ENCODE measurements at regions not wholly inside any gene's neighbourhood (a gene's known extent, or its start where the extent isn't known, plus 50 kb on each side); places are given as distances from the start of the nearest gene placed in this dataset.

DNA sequence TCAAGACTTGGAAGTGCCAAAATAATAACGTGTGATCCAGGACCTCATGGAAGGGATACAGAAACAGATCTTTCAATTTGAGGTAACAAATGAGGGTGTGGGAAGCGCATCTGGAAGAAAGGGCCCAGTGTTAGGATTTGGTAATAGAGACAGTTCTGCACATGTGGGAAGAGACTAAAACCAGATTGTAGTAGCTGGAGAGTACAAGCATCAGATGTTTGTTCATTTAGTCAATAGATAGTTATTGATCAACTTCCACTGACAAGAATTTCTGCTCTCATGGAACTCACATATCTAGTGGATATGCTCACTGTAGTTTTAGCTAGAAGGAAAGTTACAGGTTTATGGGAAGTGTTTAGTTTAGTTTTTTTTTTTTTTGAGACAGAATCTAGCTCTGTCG is 153.6 kb downstream of the TLR5 start:
- no peak for FAIRE-seq
- no peaks in the 10 kb centered on the region for H3K9me3 ChIP-seq (replicated peaks; ENCODE audit: control insufficient read depth, insufficient read depth, low read depth, low read length)
- WGBS (ENCODE audit: insufficient coverage, low coverage, missing lambda C conversion rate): 0% methylated on average over 3 of the region's 3 CpGs
- no peaks in the 10 kb centered on the region for H3K4me1 ChIP-seq (replicated peaks in 1 of 2; ENCODE audit: control insufficient read depth in 2 of 2, insufficient read depth in 2 of 2, low read length in 2 of 2)
- H3K4me2 ChIP-seq (ENCODE audit: insufficient read depth, low read length): no peak overlapping the region
- no peak overlapping the region for H2AFZ ChIP-seq (ENCODE audit: low read depth, low read length)
- no peaks in the 10 kb centered on the region for H3K9me1 ChIP-seq (ENCODE audit: control insufficient read depth, insufficient read depth, low read length)
- no peak for ATAC-seq
- no peak for DNase-seq (ENCODE audit: extremely low read depth in 1 of 4, low spot score in 3 of 4)
- no peaks in the 10 kb centered on the region for H3K36me3 ChIP-seq (ENCODE audit: control insufficient read depth, insufficient read depth, low read length)
- no peaks in the 10 kb centered on the region for H3K27me3 ChIP-seq (ENCODE audit: control insufficient read depth in 2 of 2, insufficient read depth in 2 of 2, low read length in 2 of 2)
- no peak overlapping the region for H3K4me3 ChIP-seq
- TF ChIP-seq POLR3A (IDR thresholded peaks at IDR 0.05; ENCODE audit: borderline replicate concordance, extremely low read depth, insufficient read depth, insufficient read length) (no peak), ZFP36 (IDR thresholded peaks at IDR 0.05; ENCODE audit: low read depth, low read length, partially characterized antibody) (no peak), ZNF140 (CRISPR knock-in tag; IDR thresholded peaks at IDR 0.05) (no peak), GATA2 (CRISPR knock-in tag; IDR thresholded peaks at IDR 0.05) (no peak)
- no peak overlapping the region for H3K9ac ChIP-seq (ENCODE audit: insufficient read depth in 1 of 2, low read depth in 2 of 2, low read length in 2 of 2)
- no TSS peak for BruUV-seq (replicated peaks)
- no peaks in the 10 kb centered on the region for H3K79me2 ChIP-seq (ENCODE audit: control insufficient read depth, insufficient read depth, low read length)
- H3K27ac ChIP-seq (ENCODE audit: extremely low read depth, low read depth, low read length): no peak overlapping the region
- CTCF ChIA-PET (ENCODE audit: low intra/inter-chr PET ratio): no interaction called here
- H4K20me1 ChIP-seq (replicated peaks; ENCODE audit: control insufficient read depth, insufficient read depth, low read length): no peaks in the 10 kb centered on the region
- in situ Hi-C loops (cut with MboI) (no loop called here), intact Hi-C loops (cut with micrococcal nuclease) (no loop called here)
- POLR2A ChIA-PET: interaction anchor here (0.6 to 1.1 kb wide), 3 partner anchors 14 to 786 kb away, joined by 3 to 4 read pairs (median 3); no protein-coding TSS in a partner anchor

DNA sequence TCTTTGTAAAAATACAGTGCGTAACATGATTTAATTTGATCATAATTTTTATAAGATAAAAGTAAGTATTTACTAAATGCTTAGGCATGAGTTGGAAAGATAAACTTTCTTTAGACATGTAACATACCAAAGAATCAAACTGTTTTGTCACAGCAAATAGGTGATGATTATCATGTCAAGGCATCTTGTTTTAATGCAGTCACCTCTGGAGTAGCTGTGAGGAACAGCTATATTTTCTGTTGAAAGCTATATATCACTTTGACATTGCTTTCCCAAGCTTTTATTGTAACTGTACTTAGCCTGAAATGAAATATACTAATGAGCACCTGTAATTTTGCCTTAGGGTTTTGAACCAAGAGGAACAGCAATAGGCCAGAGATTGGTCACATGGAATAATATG is 151.9 kb downstream of the TLR5 start:
- in situ Hi-C loops (cut with MboI) (no loop called here), intact Hi-C loops (cut with micrococcal nuclease) (no loop called here)
- DNase-seq (ENCODE audit: extremely low read depth in 1 of 4, low spot score in 3 of 4): no peak
- H3K4me3 ChIP-seq: no peak overlapping the region
- no peaks in the 10 kb centered on the region for H3K4me1 ChIP-seq (replicated peaks in 1 of 2; ENCODE audit: control insufficient read depth in 2 of 2, insufficient read depth in 2 of 2, low read length in 2 of 2)
- H3K4me2 ChIP-seq (ENCODE audit: insufficient read depth, low read length): no peak overlapping the region
- no peaks in the 10 kb centered on the region for H3K9me3 ChIP-seq (replicated peaks; ENCODE audit: control insufficient read depth, insufficient read depth, low read depth, low read length)
- whole genome bisulfite sequencing (ENCODE audit: insufficient coverage, low coverage, missing lambda C conversion rate): 11% methylated on average over 1 of the region's 1 CpG
- POLR2A ChIA-PET: no interaction called here
- H3K79me2 ChIP-seq (ENCODE audit: control insufficient read depth, insufficient read depth, low read length): no peaks in the 10 kb centered on the region
- H4K20me1 ChIP-seq (replicated peaks; ENCODE audit: control insufficient read depth, insufficient read depth, low read length): no peaks in the 10 kb centered on the region
- TF ChIP-seq ELF1 (tag; IDR thresholded peaks at IDR 0.05) (no peak), NR1H2 (CRISPR knock-in tag; IDR thresholded peaks at IDR 0.05) (no peak), ZNF12 (CRISPR knock-in tag; IDR thresholded peaks at IDR 0.05) (no peak), NCOA4 (IDR thresholded peaks at IDR 0.05; ENCODE audit: partially characterized antibody) (no peak), ETV5 (CRISPR knock-in tag; IDR thresholded peaks at IDR 0.05; ENCODE audit: low read depth) (no peak), TCF3 (CRISPR knock-in tag; IDR thresholded peaks at IDR 0.05) (no peak), POLR2B (IDR thresholded peaks at IDR 0.05; ENCODE audit: low read depth, partially characterized antibody) (no peak), TCF7L2 (IDR thresholded peaks at IDR 0.05; ENCODE audit: low read depth, low read length) (no peak), RHOXF2B (CRISPR knock-in tag; conservative IDR thresholded peaks at IDR 0.05) (no peak), CREBBP (IDR thresholded peaks at IDR 0.05; ENCODE audit: low read depth, low read length) (no peak), EP300 (IDR thresholded peaks at IDR 0.05; ENCODE audit: low read length) (no peak)
- H3K27me3 ChIP-seq (ENCODE audit: control insufficient read depth in 2 of 2, insufficient read depth in 2 of 2, low read length in 2 of 2): no peaks in the 10 kb centered on the region
- ATAC-seq: no peak
- no peaks in the 10 kb centered on the region for H3K9me1 ChIP-seq (ENCODE audit: control insufficient read depth, insufficient read depth, low read length)
- no peak overlapping the region for H3K9ac ChIP-seq (ENCODE audit: insufficient read depth in 1 of 2, low read depth in 2 of 2, low read length in 2 of 2)
- FAIRE-seq: no peak
- CTCF ChIA-PET (ENCODE audit: low intra/inter-chr PET ratio): no interaction called here
- BruUV-seq (replicated peaks): no TSS peak
- H2AFZ ChIP-seq (ENCODE audit: low read depth, low read length): no peak overlapping the region
- no peaks in the 10 kb centered on the region for H3K36me3 ChIP-seq (ENCODE audit: control insufficient read depth, insufficient read depth, low read length)
- no peak overlapping the region for H3K27ac ChIP-seq (ENCODE audit: extremely low read depth, low read depth, low read length)
